MV-4-11 (cell line): ENCODE measurements at regions not wholly inside any gene's neighbourhood (a gene's known extent, or its start where the extent isn't known, plus 50 kb on each side); places are given as distances from the start of the nearest gene placed in this dataset.

Experiments
- DNase-seq: peaks from one replicate; lab custom pipeline; 2025; lab: John Stamatoyannopoulos, UW

DNA sequence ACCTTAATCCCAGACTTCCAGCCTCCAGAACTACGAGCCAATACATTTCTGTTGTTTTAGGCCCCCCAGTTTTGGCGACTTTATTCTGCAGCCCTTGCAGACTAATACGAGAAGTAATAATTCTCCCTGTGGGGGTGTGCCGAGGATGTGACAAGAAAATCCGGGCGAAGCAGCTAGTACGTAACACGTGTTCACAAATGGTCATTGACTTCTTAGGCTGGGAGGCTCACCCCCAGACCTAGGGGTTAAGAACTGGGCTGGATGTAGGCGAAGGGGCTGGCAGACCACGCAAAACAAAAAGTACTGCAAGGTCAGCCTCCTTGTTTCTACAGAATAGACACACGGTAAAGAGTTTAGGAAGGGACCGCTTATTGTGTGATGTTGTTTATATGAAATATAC, 69.8 kb upstream of the ESRRB start:
- no peak for DNase-seq

DNA sequence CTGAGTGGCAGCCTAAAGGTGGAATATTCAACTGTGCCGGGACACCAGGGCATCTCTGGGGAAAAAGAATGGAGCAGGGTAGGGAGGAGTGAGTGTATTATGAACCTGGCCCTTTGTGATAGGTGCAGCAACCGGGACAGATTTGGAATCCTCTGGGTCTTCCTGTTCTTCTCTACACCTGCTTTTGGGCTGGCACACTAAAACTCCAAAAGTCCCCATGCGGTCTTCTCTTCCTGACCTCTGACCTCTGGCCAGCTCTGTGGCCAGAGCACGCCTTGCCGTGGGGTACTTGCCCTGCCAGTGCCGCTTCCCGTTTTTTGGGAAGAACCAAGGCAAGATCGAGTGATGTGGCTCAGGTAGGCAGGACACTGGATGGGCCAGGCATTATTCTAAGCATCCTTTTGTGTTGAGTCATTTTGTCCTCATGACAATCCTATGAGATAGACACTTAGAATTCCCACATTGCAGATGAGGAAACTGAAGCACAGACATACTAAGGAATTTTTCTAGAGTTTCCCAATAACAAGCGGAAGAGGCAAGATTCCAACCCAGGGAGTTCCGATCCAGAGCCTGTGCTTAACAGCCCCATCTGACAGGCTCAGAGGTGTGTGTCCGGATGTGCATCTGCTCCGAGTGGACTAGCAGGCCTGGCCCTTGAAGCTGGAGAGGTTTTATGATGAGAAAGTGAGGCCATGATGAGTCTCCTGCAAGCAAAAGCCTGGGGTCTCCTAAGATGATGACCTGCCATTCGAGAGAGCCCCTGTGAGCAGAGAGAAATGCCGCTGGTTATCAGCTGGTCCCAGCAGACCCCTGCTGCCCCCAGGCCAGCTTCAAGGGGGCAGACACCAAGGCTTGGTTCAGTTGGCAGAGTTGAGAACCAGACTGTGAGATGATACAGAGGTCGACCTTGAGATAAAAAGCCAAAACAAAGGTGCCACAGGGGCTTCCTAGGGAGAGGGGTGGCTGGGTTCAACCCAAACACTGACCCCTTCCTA, 67.9 kb upstream of the ESRRB start:
- no peak for DNase-seq

DNA sequence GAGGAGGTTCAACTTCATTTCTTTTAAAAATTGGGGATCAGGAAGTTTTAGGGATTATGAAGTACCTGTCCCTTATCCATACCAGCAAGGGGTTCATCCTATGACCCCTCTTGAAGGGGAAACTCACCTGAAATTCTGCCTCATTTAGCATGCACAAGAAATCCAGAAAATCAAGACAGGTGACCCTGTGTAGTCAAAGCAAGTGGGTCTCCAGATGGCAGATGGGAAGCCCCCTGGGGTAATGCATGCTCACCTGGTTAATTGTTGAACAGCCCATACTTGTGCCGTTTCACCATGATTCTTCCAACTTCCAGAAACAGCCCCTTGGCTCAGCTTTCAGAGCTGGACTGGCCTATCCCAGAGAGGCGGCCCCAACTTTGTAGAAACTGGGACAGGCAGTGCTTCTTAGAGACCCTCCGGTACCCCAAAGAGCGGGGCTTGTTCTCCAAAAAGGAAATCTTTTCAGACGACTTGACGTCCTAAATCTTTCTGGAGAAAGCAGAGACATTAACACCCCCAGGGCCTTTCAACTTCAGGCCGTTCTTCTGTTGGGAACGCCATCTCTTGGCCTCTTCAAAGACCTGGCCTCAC, 66.3 kb upstream of the ESRRB start:
- DNase-seq = no peak

DNA sequence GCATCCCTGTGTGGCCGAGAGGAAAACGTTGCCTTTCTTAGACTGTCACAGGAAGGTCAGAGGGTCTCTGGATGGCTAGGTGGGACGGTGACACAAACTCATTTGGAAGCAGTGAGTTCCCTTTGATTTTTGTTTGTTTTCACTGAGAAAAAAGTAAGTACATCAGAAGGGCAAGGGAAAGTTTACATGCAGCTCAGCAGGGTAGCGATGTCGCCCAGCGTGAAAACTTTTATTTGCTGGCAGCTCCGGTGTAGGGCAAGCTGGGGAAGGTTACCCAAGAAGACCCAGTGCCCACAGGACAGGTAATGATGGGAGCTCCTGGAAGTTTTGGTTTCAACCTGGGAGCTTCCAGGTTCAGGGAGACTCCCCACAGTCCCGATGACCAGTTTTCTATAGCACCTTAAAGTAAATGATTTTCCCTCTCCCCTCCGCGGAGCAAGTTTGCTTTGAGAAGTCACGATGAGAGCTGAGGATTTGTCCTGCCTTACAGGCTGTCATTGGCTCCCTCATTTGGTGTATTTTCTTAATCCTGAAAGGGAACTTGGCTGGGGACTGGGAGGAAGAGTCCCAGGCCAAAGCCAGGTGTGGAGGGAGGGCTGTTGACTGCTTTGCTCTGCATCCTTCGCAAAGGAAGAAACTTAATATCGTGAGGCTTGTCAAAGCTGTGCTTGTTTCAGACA, 64.7 kb upstream of the ESRRB start:
- DNase-seq = no peak

DNA sequence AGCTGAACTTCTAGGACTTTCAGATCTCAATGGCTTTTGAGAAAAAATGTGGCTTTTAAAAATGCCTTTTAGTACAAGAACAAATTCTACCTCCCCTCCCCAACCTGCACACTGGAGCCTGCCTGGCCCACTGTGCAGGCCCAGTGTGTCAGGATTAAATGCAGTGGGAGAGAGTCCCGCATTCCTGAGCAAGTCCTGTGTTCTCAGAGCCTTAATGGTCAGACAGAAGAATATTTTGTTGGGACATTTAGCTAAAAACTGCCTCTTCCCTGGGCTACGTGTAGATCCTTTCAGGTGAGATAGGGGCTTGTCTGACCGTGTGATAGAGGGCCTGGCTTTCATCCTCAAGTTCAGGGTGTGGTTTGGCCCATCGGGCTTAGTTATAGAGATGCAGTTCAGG, 63.1 kb upstream of the ESRRB start:
- no peak for DNase-seq

DNA sequence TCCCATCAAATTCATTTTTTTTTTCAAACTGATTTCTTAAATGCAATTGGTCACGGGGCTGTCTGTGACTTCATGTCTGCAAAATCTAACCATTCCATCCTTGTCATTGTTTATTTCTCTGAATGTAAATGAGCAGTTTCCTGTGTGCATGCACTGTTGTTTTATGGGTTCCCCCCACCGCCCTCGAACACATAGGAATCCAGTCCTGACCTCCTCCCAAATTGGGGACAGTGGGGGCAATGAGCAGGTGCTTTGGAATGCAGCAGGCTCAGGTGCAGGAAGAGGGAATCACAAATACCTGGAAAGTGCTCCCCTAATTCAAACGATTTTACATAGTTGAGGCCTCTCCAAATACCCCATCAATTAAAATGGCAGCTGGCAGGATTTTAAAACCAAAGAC, 62.6 kb upstream of the ESRRB start:
- DNase-seq = no peak

DNA sequence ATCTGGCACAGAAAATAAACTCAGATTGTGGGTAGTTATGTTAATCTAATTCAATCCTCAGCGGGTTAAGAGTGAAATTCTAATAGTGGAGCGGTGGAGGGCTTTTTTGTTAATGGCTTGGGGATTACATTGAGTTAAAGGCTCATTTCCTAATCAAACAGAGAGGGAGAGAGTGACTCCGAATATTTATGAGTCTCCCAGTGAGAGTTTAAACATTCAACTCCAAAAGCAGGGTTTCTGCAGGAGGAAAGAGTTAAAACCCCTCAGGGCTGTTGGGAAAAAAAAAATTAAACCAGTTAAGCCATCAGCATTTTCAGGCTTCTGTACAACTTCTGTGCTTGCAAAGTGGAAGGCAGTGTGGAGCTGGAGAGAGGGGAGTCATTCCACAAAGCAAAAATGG, 62.1 kb upstream of the ESRRB start:
- DNase-seq = no peak

DNA sequence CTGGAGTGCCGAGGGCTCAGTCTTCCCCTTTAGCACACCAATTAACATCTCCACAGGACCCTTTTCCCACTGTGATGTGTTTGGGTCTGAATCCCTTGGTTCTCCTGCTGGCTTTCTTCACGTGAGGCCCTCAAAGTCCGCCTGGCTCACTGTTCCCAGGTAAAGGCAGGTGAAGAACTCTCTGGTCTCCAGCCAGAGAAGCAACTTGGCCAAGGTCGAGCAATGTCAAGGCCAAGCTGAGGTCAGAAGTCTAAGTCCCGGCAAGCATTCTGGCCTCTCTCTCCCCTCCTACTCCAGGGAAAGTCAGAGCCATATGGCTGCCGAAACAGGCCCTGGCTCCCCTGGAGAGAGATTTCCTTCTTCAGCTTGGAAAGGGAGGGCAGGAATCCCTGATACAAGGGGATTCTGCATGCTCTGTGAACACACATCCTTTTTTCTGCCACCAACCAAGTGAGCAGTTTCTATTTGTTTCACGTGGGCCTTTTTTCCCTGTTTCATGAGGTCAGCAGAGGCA, 61.4 kb upstream of the ESRRB start:
- DNase-seq = no peak

DNA sequence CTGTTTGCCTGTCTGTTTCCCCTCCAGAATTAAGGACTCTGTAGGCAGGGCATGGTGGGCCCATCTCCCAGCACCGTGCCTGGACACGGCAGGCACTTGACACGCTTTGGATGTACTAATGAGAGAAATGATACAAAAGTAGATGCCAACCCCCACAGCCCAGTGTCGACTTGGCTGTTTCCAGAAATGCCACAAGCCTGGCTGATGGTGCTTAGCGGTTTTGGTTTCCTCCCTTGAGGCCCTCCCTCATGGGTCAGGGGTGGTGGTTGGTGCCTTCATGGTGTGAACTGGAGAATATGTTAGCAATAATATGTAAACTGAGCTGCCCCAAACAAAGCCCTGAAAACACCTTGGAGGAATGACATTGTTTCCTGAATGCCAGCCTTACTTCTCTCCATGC, 55.5 kb upstream of the ESRRB start:
- peak; percentile 70 for DNase-seq

DNA sequence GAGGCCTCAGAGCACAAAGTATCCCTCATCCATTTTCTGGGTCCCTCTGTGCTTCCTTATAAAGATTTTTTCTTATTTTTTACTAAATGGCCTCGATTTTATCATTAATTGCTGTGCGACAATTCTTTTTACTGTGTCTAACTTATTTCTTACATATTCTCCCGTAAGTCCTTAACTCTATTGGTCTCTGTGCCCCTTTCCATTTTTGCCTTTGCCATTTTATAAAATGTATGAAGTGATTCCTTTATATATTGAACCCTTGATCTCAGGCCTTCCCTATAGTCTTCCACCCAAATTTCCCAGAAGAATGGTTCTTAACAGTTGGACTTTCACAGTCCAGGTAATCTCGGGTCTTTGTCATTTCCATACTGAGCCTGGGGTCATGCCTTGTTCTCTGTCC, 55.0 kb upstream of the ESRRB start:
- no peak for DNase-seq

DNA sequence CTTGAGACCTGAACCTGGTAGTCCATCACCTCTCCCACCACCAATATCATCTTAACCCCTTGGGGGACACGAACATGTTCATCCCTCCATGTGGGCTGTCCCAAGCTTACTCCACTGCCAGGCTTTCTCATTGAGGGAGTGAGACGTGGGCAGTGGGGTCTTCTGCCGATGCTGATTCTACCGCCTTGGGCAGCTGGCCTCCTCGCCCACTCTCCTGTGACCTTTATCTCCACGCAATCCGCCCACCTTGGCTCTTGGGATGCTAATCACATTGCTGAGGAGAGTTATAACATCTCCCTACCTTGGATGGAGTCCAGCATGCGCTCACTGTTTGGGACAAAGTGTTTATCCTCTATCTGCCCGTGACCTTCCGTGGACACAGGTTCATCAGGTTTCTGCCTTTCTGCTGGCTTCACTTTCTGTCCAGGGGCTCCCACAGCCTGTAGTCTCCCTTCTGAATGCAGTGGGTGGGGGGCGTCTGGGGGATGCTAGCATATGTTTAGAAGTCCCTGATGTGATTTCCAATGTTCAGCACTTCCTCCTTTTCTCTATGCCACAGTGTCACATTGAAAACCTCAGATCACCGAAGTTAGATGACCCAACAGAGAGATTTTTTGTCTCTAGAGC, 53.2 kb upstream of the ESRRB start:
- peak; percentile 10 for DNase-seq

DNA sequence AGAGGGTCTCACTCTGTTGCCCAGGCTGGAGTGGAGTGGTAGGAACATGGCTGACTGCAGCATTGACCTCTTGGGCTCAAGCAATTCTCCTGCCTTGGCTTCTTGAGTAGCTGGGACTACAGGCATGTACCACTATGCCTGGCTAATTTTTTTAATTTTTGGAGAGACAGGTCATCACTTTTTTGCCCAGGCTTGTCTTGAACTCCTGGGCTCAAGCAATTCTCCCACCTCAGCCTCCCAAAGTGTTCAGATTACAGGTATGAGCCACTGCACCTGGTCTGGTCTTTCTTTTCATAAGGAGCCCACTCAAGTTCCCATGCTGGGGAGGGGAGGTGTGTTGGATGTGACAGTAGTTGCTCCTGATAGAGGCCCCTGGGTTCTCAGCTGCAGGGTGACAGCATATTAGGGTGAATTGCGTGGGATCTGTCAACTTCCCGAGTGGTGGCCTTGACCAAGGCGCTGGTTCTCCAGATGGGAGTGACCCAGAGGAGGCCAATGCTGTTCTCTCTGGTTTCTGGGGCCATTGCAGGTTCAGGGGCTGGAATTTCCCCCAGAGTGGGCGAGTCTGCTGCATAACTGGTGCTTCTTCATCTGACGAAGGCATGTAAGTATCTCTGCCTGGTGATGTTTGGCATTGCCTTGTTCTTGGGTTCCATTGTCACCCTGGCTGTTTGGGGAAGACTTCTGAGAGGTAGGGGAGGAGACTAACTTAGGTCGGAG, 52.4 kb upstream of the ESRRB start:
- no peak for DNase-seq

DNA sequence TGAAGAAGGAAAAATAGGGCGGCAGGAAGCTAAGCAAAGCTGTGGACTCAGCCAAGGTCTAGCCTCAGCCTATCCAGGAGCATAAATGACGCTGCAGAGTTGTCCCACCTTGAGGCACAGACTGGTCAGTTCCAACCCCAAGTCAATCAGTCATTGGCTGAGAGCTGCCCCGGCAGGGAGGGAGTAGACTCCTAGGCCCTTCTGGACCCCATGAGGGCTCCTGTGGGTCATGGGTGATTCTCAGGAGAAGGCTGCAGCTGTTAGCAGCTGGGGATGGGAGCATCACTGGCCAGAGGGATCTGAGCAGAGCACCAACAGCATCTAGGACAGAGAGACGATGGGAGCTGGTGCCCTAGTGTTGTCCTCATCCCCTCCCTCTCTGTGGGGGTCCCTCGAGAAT, 51.8 kb upstream of the ESRRB start:
- no peak for DNase-seq
